ENCODE measurements at regions not wholly inside any gene's neighbourhood (a gene's known extent, or its start where the extent isn't known, plus 50 kb on each side); places are given as distances from the start of the nearest gene placed in this dataset.

- H3K4me3 ChIP-seq (ENCODE audit: low read length, poor library complexity, severe bottlenecking), result peak overlapping the region; percentile 46
- 0 out of 2 replicates have a peak, but pooled peaks have one; percentile 15 for TF ChIP-seq CTCF (conservative IDR thresholded peaks at IDR 0.05; ENCODE audit: low read length)
- no peak for TF ChIP-seq EZH2phosphoT487 (IDR thresholded peaks at IDR 0.05; ENCODE audit: borderline replicate concordance)
- H3K4me1 ChIP-seq (ENCODE audit: insufficient read depth, low read length, poor library complexity, severe bottlenecking), result peaks cover 75% of the 10 kb centered on the region
- H3K9me2 ChIP-seq (replicated peaks; ENCODE audit: low read depth, low read length), result no peaks in the 10 kb centered on the region
- no peaks in the 10 kb centered on the region for H3K27me3 ChIP-seq (ENCODE audit: insufficient read depth, low read length, poor library complexity, severe bottlenecking)
- H2AFZ ChIP-seq (ENCODE audit: low read length), result no peak overlapping the region
- peak overlapping the region; percentile 86 for H3K4me2 ChIP-seq (ENCODE audit: low read depth, low read length, poor library complexity, severe bottlenecking)
- no peaks in the 10 kb centered on the region for H3K36me3 ChIP-seq (ENCODE audit: insufficient read depth, low read length)
- no peaks in the 10 kb centered on the region for H4K20me1 ChIP-seq (ENCODE audit: insufficient read depth, low read length, poor library complexity, severe bottlenecking)
- peaks cover 17% of the 10 kb centered on the region for H3F3A ChIP-seq (ENCODE audit: low read depth)
- H3K79me2 ChIP-seq (ENCODE audit: insufficient read depth, low read length), result no peaks in the 10 kb centered on the region
- peak overlapping the region; percentile 84 for H3K9ac ChIP-seq (ENCODE audit: low read depth, low read length, poor library complexity, severe bottlenecking)
- peaks cover 4% of the 10 kb centered on the region; the same call in 1 of the 2 replicates for H3K9me3 ChIP-seq (ENCODE audit: insufficient read depth, low read depth, low read length)
These were observed 165.9 kb upstream of the ID2 start for GRCh38 chr2:8515864-8516533.

- Histone ChIP-seq H3K9me2 (replicated peaks; ENCODE audit: low read depth, low read length) (no peaks in the 10 kb centered on the region), H3K36me3 (ENCODE audit: insufficient read depth, low read length) (no peaks in the 10 kb centered on the region), H4K20me1 (ENCODE audit: insufficient read depth, low read length, poor library complexity, severe bottlenecking) (no peaks in the 10 kb centered on the region), H3K9me3 (ENCODE audit: insufficient read depth, low read depth, low read length) (peaks cover 4% of the 10 kb centered on the region; the same call in 1 of the 2 replicates), H3K79me2 (ENCODE audit: insufficient read depth, low read length) (no peaks in the 10 kb centered on the region), H3K4me2 (ENCODE audit: low read depth, low read length, poor library complexity, severe bottlenecking) (no peak overlapping the region), H3K9ac (ENCODE audit: low read depth, low read length, poor library complexity, severe bottlenecking) (no peak overlapping the region), H2AFZ (ENCODE audit: low read length) (no peak overlapping the region), H3K27me3 (ENCODE audit: insufficient read depth, low read length, poor library complexity, severe bottlenecking) (no peaks in the 10 kb centered on the region), H3K4me1 (ENCODE audit: insufficient read depth, low read length, poor library complexity, severe bottlenecking) (peaks cover 76% of the 10 kb centered on the region), H3F3A (ENCODE audit: low read depth) (peaks cover 17% of the 10 kb centered on the region), H3K4me3 (ENCODE audit: low read length, poor library complexity, severe bottlenecking) (no peak overlapping the region)
- TF ChIP-seq CTCF (conservative IDR thresholded peaks at IDR 0.05; ENCODE audit: low read length) (no peak), EZH2phosphoT487 (IDR thresholded peaks at IDR 0.05; ENCODE audit: borderline replicate concordance) (no peak)
These were observed 163.9 kb upstream of the ID2 start for GRCh38 chr2:8517850-8518498.

DNA sequence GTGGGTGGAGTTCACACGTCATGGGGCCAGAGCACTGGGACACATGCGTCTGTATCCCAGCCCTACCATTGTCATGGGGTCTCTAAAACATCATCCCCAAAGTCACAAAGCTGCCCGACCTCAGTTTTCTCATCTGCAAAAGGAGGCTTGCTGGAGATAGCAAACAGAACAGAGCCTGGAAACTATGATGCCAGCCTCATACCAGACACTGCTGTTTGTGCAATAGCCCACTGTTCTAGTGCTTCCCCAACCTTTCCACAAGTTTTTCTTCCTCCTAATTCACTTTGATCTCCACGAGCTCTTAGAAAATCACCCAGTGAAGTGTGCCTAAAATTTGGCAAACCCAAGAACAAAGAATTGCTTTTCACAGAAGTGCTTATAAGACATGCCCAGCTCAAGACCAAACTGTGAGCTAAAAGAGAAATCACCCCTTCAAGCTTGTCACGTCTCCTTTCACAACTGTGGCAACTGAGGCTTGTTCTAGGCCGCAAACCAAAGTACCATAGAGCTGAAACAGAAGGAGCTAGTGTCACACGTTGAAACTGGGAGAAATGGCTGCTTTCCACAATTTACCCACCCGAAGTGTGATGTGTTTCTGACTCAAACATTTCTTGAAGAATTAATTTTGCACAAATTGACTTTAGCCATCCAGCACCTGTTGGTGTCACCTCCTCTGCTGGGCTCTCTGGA, 162.7 kb upstream of the ID2 start:
- H3F3A ChIP-seq (ENCODE audit: low read depth), result peaks cover 17% of the 10 kb centered on the region
- H3K4me2 ChIP-seq (ENCODE audit: low read depth, low read length, poor library complexity, severe bottlenecking), result no peak overlapping the region
- H3K4me3 ChIP-seq (ENCODE audit: low read length, poor library complexity, severe bottlenecking), result no peak overlapping the region
- H3K79me2 ChIP-seq (ENCODE audit: insufficient read depth, low read length), result no peaks in the 10 kb centered on the region
- H4K20me1 ChIP-seq (ENCODE audit: insufficient read depth, low read length, poor library complexity, severe bottlenecking), result no peaks in the 10 kb centered on the region
- no peaks in the 10 kb centered on the region for H3K36me3 ChIP-seq (ENCODE audit: insufficient read depth, low read length)
- H3K4me1 ChIP-seq (ENCODE audit: insufficient read depth, low read length, poor library complexity, severe bottlenecking), result peaks cover 75% of the 10 kb centered on the region
- no peaks in the 10 kb centered on the region for H3K9me2 ChIP-seq (replicated peaks; ENCODE audit: low read depth, low read length)
- H3K9me3 ChIP-seq (ENCODE audit: insufficient read depth, low read depth, low read length), result peaks cover 3% of the 10 kb centered on the region; the same call in 1 of the 2 replicates
- no peaks in the 10 kb centered on the region for H3K27me3 ChIP-seq (ENCODE audit: insufficient read depth, low read length, poor library complexity, severe bottlenecking)
- no peak overlapping the region for H2AFZ ChIP-seq (ENCODE audit: low read length)
- TF ChIP-seq EZH2phosphoT487 (IDR thresholded peaks at IDR 0.05; ENCODE audit: borderline replicate concordance) (no peak), CTCF (conservative IDR thresholded peaks at IDR 0.05; ENCODE audit: low read length) (no peak)
- H3K9ac ChIP-seq (ENCODE audit: low read depth, low read length, poor library complexity, severe bottlenecking), result peak overlapping the region; percentile 23

Measured in Loucy (cell line).